ENCODE measurements at regions not wholly inside any gene's neighbourhood (a gene's known extent, or its start where the extent isn't known, plus 50 kb on each side); places are given as distances from the start of the nearest gene placed in this dataset.
"Not testable (repeated sequence)": the region's sequence is repeated elsewhere in the genome, so short reads cannot be mapped to it uniquely, and the experiment has no call there.

GRCh38 chr9:88818495-88819201 is 172.6 kb upstream of the S1PR3 start:
- in situ Hi-C loops (cut with HindIII; ENCODE audit: low pct_ligation_motif_present, low pct_unique_long_range_greater_than_20kb, low sequenced_read_pairs): no loop called here
- no peak for DNase-seq

- in situ Hi-C loops (cut with HindIII; ENCODE audit: low pct_ligation_motif_present, low pct_unique_long_range_greater_than_20kb, low sequenced_read_pairs): no loop called here
- DNase-seq: no peak
Observed at GRCh38 chr9:88819476-88819875, 171.8 kb upstream of the S1PR3 start.

GRCh38 chr9:88820055-88820454 is 171.2 kb upstream of the S1PR3 start:
- no peak for DNase-seq
- in situ Hi-C loops (cut with HindIII; ENCODE audit: low pct_ligation_motif_present, low pct_unique_long_range_greater_than_20kb, low sequenced_read_pairs): no loop called here

- DNase-seq: no peak
- in situ Hi-C loops (cut with HindIII; ENCODE audit: low pct_ligation_motif_present, low pct_unique_long_range_greater_than_20kb, low sequenced_read_pairs): no loop called here
Observed at GRCh38 chr9:88821033-88821745, 170.1 kb upstream of the S1PR3 start.

- no peak for DNase-seq
- in situ Hi-C loops (cut with HindIII; ENCODE audit: low pct_ligation_motif_present, low pct_unique_long_range_greater_than_20kb, low sequenced_read_pairs): no loop called here
Observed at GRCh38 chr9:88821746-88822106, 169.5 kb upstream of the S1PR3 start.

GRCh38 chr9:88824711-88825110 is 166.6 kb upstream of the S1PR3 start:
- in situ Hi-C loops (cut with HindIII; ENCODE audit: low pct_ligation_motif_present, low pct_unique_long_range_greater_than_20kb, low sequenced_read_pairs): no loop called here
- DNase-seq: no peak

- DNase-seq: no peak
- in situ Hi-C loops (cut with HindIII; ENCODE audit: low pct_ligation_motif_present, low pct_unique_long_range_greater_than_20kb, low sequenced_read_pairs): no loop called here
Observed at GRCh38 chr9:88826181-88826580, 165.1 kb upstream of the S1PR3 start.

GRCh38 chr9:88826771-88827181 is 164.5 kb upstream of the S1PR3 start:
- in situ Hi-C loops (cut with HindIII; ENCODE audit: low pct_ligation_motif_present, low pct_unique_long_range_greater_than_20kb, low sequenced_read_pairs): no loop called here

GRCh38 chr9:88828018-88828417 is 163.2 kb upstream of the S1PR3 start:
- in situ Hi-C loops (cut with HindIII; ENCODE audit: low pct_ligation_motif_present, low pct_unique_long_range_greater_than_20kb, low sequenced_read_pairs): no loop called here
- DNase-seq: no peak

More at GRCh38 chr9:88826771-88827181, 164.5 kb upstream of the S1PR3 start:
- no peak for DNase-seq

- DNase-seq: no peak
- in situ Hi-C loops (cut with HindIII; ENCODE audit: low pct_ligation_motif_present, low pct_unique_long_range_greater_than_20kb, low sequenced_read_pairs): no loop called here
Observed at GRCh38 chr9:88828492-88828974, 162.7 kb upstream of the S1PR3 start.

- DNase-seq: no peak
- in situ Hi-C loops (cut with HindIII; ENCODE audit: low pct_ligation_motif_present, low pct_unique_long_range_greater_than_20kb, low sequenced_read_pairs): no loop called here
Observed at GRCh38 chr9:88829276-88829675, 162.0 kb upstream of the S1PR3 start.

GRCh38 chr9:88831713-88832407 is 159.4 kb upstream of the S1PR3 start:
- in situ Hi-C loops (cut with HindIII; ENCODE audit: low pct_ligation_motif_present, low pct_unique_long_range_greater_than_20kb, low sequenced_read_pairs): no loop called here
- DNase-seq: no peak

- no peak for DNase-seq
- in situ Hi-C loops (cut with HindIII; ENCODE audit: low pct_ligation_motif_present, low pct_unique_long_range_greater_than_20kb, low sequenced_read_pairs): no loop called here
Observed at GRCh38 chr9:88833946-88834345, 157.3 kb upstream of the S1PR3 start.

GRCh38 chr9:88835038-88835466 is 156.2 kb upstream of the S1PR3 start:
- DNase-seq: no peak
- in situ Hi-C loops (cut with HindIII; ENCODE audit: low pct_ligation_motif_present, low pct_unique_long_range_greater_than_20kb, low sequenced_read_pairs): no loop called here

- in situ Hi-C loops (cut with HindIII; ENCODE audit: low pct_ligation_motif_present, low pct_unique_long_range_greater_than_20kb, low sequenced_read_pairs): no loop called here
- DNase-seq: no peak
Observed at GRCh38 chr9:88835772-88836171, 155.5 kb upstream of the S1PR3 start.

- in situ Hi-C loops (cut with HindIII; ENCODE audit: low pct_ligation_motif_present, low pct_unique_long_range_greater_than_20kb, low sequenced_read_pairs): no loop called here
- no peak for DNase-seq
Observed at GRCh38 chr9:88837731-88838130, 153.5 kb upstream of the S1PR3 start.

- DNase-seq; in situ Hi-C loops (cut with HindIII; ENCODE audit: low pct_ligation_motif_present, low pct_unique_long_range_greater_than_20kb, low sequenced_read_pairs): not testable (repeated sequence)
Observed at GRCh38 chr9:88849878-88850277, 141.4 kb upstream of the S1PR3 start.

- no peak for DNase-seq
- in situ Hi-C loops (cut with HindIII; ENCODE audit: low pct_ligation_motif_present, low pct_unique_long_range_greater_than_20kb, low sequenced_read_pairs): no loop called here
Observed at GRCh38 chr9:88852794-88853193, 138.5 kb upstream of the S1PR3 start.

- DNase-seq: no peak
- in situ Hi-C loops (cut with HindIII; ENCODE audit: low pct_ligation_motif_present, low pct_unique_long_range_greater_than_20kb, low sequenced_read_pairs): no loop called here
Observed at GRCh38 chr9:88870627-88871026, 120.6 kb upstream of the S1PR3 start.

Data from ACHN (cell line).